B cell (primary cell): ENCODE measurements at regions not wholly inside any gene's neighbourhood (a gene's known extent, or its start where the extent isn't known, plus 50 kb on each side); places are given as distances from the start of the nearest gene placed in this dataset.
"Not testable (repeated sequence)": the region's sequence is repeated elsewhere in the genome, so short reads cannot be mapped to it uniquely, and the experiment has no call there.

Experiments used
- ATAC-seq: fragments of 200-7000 bp; cut with Tn5 transposase; one replicate; pipeline ENCODE4 v1.10.0; 2021; ENCODE audit warnings: low read depth, mild to moderate bottlenecking, moderate number of reproducible peaks, moderate library complexity
- CTCF ChIA-PET: fragments of 350-600 bp; sonication (Branson Sonifier 250); formaldehyde crosslinking; loops from one replicate; lab custom pipeline; 2021; ENCODE audit warnings: antibody characterized with exemption, inconsistent platforms; lab: Charles Lee
- POLR2A ChIA-PET: fragments of 350-600 bp; sonication (Branson Sonifier 250); formaldehyde crosslinking; loops from one replicate; lab custom pipeline; 2021; ENCODE audit warnings: antibody characterized with exemption; lab: Charles Lee
- DNase-seq: peaks from one replicate; pipeline ENCODE4 v3.0.0; 2013
- H2AFZ ChIP-seq: 2 replicates; pipeline ENCODE4 v1.6.1; 2012; ENCODE audit warnings: mild to moderate bottlenecking, low read depth, low read length; ENCODE audit not compliant: insufficient read depth, poor library complexity, severe bottlenecking
- H3K27ac ChIP-seq, 2 donors: 1 replicate in 1 of 2; 2 replicates in 1 of 2; pipeline ENCODE4 v1.5.1; 2012 to 2013; ENCODE audit warnings: low read length in 2 of 2, mild to moderate bottlenecking in 2 of 2, moderate library complexity in 1 of 2
- H3K27me3 ChIP-seq, 4 experiments: fragments of 200-600 bp in 1 of 4; sonication (generic) in 1 of 4; replicated peaks in 1 of 4; 1 replicate in 2 of 4; 2 replicates in 2 of 4; pipeline versions ENCODE4 v1.6.1 to v1.7.0; 2013 to 2016; ENCODE audit warnings: low read length in 3 of 4, mild to moderate bottlenecking in 2 of 4, mixed read lengths in 1 of 4, moderate library complexity in 1 of 4; ENCODE audit not compliant: insufficient read depth in 4 of 4, control insufficient read depth in 3 of 4; ENCODE audit errors: control extremely low read depth in 1 of 4
- H3K36me3 ChIP-seq, 2 experiments: replicated peaks in 1 of 2; 1 replicate in 1 of 2; 2 replicates in 1 of 2; pipeline versions ENCODE4 v1.6.1 to v1.7.1; 2013; ENCODE audit warnings: low read length in 1 of 2; ENCODE audit not compliant: insufficient read depth in 2 of 2, control insufficient read depth in 1 of 2; ENCODE audit errors: control extremely low read depth in 1 of 2, extremely low read depth in 1 of 2
- H3K4me1 ChIP-seq, 2 donors: fragments of 200-600 bp in 1 of 2; sonication (generic) in 1 of 2; 1 replicate in 1 of 2; 2 replicates in 1 of 2; pipeline versions ENCODE4 v1.5.1 to v1.6.1; 2013 to 2017; ENCODE audit warnings: low read length in 2 of 2; ENCODE audit not compliant: control insufficient read depth in 2 of 2, insufficient read depth in 2 of 2
- H3K4me2 ChIP-seq: replicated peaks from 2 replicates; pipeline ENCODE3; 2012; ENCODE audit warnings: mild to moderate bottlenecking, low read depth, low read length; ENCODE audit not compliant: poor library complexity, severe bottlenecking
- H3K4me3 ChIP-seq, 5 experiments: fragments of 200-600 bp in 1 of 5; sonication (generic) in 1 of 5; 1 replicate in 3 of 5; 2 replicates in 2 of 5; pipeline versions ENCODE4 v1.5.1 to v1.7.0; 2011 to 2016; ENCODE audit warnings: low read length in 4 of 5, mild to moderate bottlenecking in 4 of 5, low read depth in 2 of 5, control low read depth in 1 of 5, moderate library complexity in 1 of 5; ENCODE audit not compliant: insufficient read depth in 1 of 5; ENCODE audit errors: control extremely low read depth in 1 of 5, extremely low read depth in 1 of 5
- H3K79me2 ChIP-seq: fragments of 200-600 bp; sonication (generic); one replicate; pipeline ENCODE4 v1.6.0; 2016; ENCODE audit warnings: low read length; ENCODE audit not compliant: control insufficient read depth, insufficient read depth
- H3K9ac ChIP-seq: fragments of 200-600 bp; sonication (generic); 2 replicates; pipeline ENCODE4 v1.6.1; 2017; ENCODE audit warnings: mild to moderate bottlenecking, low read length, moderate library complexity
- H3K9me3 ChIP-seq, 3 donors: one replicate each; pipeline versions ENCODE4 v1.6.1 to v1.7.1; 2013; ENCODE audit warnings: low read length in 2 of 3; ENCODE audit not compliant: control insufficient read depth in 2 of 3, insufficient read depth in 1 of 3; ENCODE audit errors: control extremely low read depth in 1 of 3
- H4K20me1 ChIP-seq: 2 replicates; pipeline ENCODE4 v1.6.0; 2012; ENCODE audit warnings: mild to moderate bottlenecking, low read length; ENCODE audit not compliant: insufficient read depth, control insufficient read depth, poor library complexity, severe bottlenecking
- H3K27ac Mint-ChIP-seq: one replicate; pipeline ENCODE4 v1.8.0; 2021; ENCODE audit warnings: mixed read lengths
- H3K27me3 Mint-ChIP-seq: one replicate; pipeline ENCODE4 v1.8.0; 2021; ENCODE audit warnings: mixed read lengths
- H3K4me1 Mint-ChIP-seq: one replicate; pipeline ENCODE4 v1.8.0; 2021; ENCODE audit warnings: mixed read lengths
- H3K4me3 Mint-ChIP-seq: one replicate; pipeline ENCODE4 v1.8.0; 2021; ENCODE audit warnings: mixed read lengths
- H3K9me3 Mint-ChIP-seq: one replicate; pipeline ENCODE4 v1.8.0; 2022; ENCODE audit warnings: mixed read lengths; ENCODE audit not compliant: insufficient read depth
- EZH2 ChIP-seq: IDR thresholded peaks from 2 replicates; pipeline ENCODE4 v1.6.1; 2012; ENCODE audit warnings: borderline replicate concordance, low read depth, mild to moderate bottlenecking, moderate library complexity, low read length; ENCODE audit not compliant: insufficient read depth, poor library complexity, severe bottlenecking
- WGBS: methylation state at CpG from one replicate; pipeline ENCODE4 v1.1.5; 2013; ENCODE audit warnings: missing lambda C conversion rate; ENCODE audit not compliant: insufficient coverage; 5-methylcytosine and 5-hydroxymethylcytosine counted together
- intact Hi-C: fragments of 100-400 bp; cut with micrococcal nuclease; formaldehyde crosslinking; loops from one replicate; pipeline ENCODE4 v1.10.0; 2022
- TF ChIP-seq, protein P1 (sequence below): fragments of 200-600 bp; IDR thresholded peaks from one replicate; pipeline ENCODE4 v1.8.0; 2022; ENCODE audit warnings: antibody characterized with exemption, mild to moderate bottlenecking

DNA sequence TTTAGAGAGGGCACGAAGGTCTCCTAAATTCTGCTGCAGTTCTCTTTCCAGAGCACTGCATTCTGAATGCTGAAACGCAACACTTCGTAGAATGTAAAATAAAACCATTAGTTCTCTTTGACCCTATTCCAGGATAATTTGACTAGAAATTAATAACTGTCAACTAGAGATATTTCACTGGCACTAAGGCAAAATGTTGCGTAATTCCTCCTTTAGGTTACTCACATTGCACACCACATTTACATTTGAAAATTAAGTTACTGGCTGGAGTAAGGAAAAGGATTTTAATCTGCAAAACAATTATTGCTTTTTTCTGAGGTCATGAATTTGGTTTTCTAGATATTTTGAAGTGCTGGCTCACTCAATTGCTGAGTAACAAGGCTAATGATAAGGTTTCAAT lies 58.0 kb upstream of the TRHDE start:
- H3K4me3 Mint-ChIP-seq = no peak overlapping the region
- Histone ChIP-seq H3K27ac (no peak overlapping the region), H4K20me1 (no peaks in the 10 kb centered on the region), H3K27me3 (no peaks in the 10 kb centered on the region), H3K9ac (no peak overlapping the region), H3K9me3 (no peaks in the 10 kb centered on the region), H3K4me2 (no peak overlapping the region), H3K4me3 (no peak overlapping the region), H3K79me2 (no peaks in the 10 kb centered on the region), H3K4me1 (no peaks in the 10 kb centered on the region), H3K36me3 (no peaks in the 10 kb centered on the region), H2AFZ (no peak overlapping the region)
- no peak for DNase-seq
- no peaks in the 10 kb centered on the region for H3K27me3 Mint-ChIP-seq
- no peaks in the 10 kb centered on the region for H3K9me3 Mint-ChIP-seq
- H3K4me1 Mint-ChIP-seq = no peaks in the 10 kb centered on the region
- POLR2A ChIA-PET = no interaction called here
- no peak overlapping the region for H3K27ac Mint-ChIP-seq
- TF ChIP-seq EZH2 = no peak
- TF ChIP-seq, protein P1, sequence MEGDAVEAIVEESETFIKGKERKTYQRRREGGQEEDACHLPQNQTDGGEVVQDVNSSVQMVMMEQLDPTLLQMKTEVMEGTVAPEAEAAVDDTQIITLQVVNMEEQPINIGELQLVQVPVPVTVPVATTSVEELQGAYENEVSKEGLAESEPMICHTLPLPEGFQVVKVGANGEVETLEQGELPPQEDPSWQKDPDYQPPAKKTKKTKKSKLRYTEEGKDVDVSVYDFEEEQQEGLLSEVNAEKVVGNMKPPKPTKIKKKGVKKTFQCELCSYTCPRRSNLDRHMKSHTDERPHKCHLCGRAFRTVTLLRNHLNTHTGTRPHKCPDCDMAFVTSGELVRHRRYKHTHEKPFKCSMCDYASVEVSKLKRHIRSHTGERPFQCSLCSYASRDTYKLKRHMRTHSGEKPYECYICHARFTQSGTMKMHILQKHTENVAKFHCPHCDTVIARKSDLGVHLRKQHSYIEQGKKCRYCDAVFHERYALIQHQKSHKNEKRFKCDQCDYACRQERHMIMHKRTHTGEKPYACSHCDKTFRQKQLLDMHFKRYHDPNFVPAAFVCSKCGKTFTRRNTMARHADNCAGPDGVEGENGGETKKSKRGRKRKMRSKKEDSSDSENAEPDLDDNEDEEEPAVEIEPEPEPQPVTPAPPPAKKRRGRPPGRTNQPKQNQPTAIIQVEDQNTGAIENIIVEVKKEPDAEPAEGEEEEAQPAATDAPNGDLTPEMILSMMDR = no peak
- intact Hi-C loops = no loop called here
- no peak for ATAC-seq
- CTCF ChIA-PET = no interaction called here
- no CpG with 5 or more reads among the region's 4 CpGs for WGBS

DNA sequence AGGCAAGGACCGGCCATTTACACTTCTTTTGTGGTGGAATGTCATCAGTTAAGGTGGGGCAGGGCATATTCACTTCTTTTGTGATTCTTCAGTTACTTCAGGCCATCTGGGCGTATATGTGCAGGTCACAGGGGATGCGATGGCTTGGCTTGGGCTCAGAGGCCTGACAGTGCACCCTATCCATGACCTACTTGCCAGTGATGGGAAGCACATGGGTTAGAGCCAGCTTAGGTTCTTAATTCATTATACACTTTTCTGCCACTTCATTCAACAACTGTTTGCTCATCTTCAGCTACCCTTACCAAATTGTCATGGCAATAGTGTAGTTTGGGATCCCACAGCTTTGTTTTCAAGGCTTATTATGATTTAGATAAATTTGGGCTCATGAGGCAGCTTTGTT lies 56.9 kb upstream of the TRHDE start:
- H3K27ac ChIP-seq, H3K4me2 ChIP-seq, intact Hi-C loops, H3K79me2 ChIP-seq, H3K4me3 Mint-ChIP-seq, H2AFZ ChIP-seq, H3K4me1 Mint-ChIP-seq, H3K27me3 ChIP-seq, ATAC-seq, CTCF ChIA-PET, H3K9me3 Mint-ChIP-seq, H3K9ac ChIP-seq, H3K9me3 ChIP-seq, H4K20me1 ChIP-seq, DNase-seq, H3K27me3 Mint-ChIP-seq, H3K36me3 ChIP-seq, H3K4me3 ChIP-seq, H3K4me1 ChIP-seq, H3K27ac Mint-ChIP-seq, POLR2A ChIA-PET: not testable (repeated sequence)
- no CpG with 5 or more reads among the region's 3 CpGs for WGBS
